ENCODE measurements at regions not wholly inside any gene's neighbourhood (a gene's known extent, or its start where the extent isn't known, plus 50 kb on each side); places are given as distances from the start of the nearest gene placed in this dataset.

GRCh38 chr17:71667661-71668060, 453.2 kb upstream of the SOX9 start:
- no peak for TF ChIP-seq CTCF (IDR thresholded peaks at IDR 0.05)
- no peak for TF ChIP-seq POLR2A (IDR thresholded peaks at IDR 0.05)
